Thyroid gland (tissue), 4 donors: ENCODE measurements at regions not wholly inside any gene's neighbourhood (a gene's known extent, or its start where the extent isn't known, plus 50 kb on each side); places are given as distances from the start of the nearest gene placed in this dataset.
"Not testable (repeated sequence)": the region's sequence is repeated elsewhere in the genome, so short reads cannot be mapped to it uniquely, and the experiment has no call there.

Experiments
- POLR2A ChIP-seq, 2 donors: fragments of 450-650 bp; IDR thresholded peaks; one replicate each; pipeline ENCODE4 v1.6.1; 2017; ENCODE audit warnings: antibody characterized with exemption in 2 of 2, mild to moderate bottlenecking in 2 of 2, moderate library complexity in 1 of 2
- TF ChIP-seq, protein P1 (sequence below), 6 experiments: fragments of 200-600 bp in 3 of 6; fragments of 450-650 bp in 3 of 6; sonication (generic) in 3 of 6; IDR thresholded peaks; one replicate each; pipeline ENCODE4 v1.5.1; 2016 to 2019; ENCODE audit warnings: antibody characterized with exemption in 6 of 6, mild to moderate bottlenecking in 2 of 6, inconsistent platforms in 1 of 6, moderate library complexity in 1 of 6

DNA sequence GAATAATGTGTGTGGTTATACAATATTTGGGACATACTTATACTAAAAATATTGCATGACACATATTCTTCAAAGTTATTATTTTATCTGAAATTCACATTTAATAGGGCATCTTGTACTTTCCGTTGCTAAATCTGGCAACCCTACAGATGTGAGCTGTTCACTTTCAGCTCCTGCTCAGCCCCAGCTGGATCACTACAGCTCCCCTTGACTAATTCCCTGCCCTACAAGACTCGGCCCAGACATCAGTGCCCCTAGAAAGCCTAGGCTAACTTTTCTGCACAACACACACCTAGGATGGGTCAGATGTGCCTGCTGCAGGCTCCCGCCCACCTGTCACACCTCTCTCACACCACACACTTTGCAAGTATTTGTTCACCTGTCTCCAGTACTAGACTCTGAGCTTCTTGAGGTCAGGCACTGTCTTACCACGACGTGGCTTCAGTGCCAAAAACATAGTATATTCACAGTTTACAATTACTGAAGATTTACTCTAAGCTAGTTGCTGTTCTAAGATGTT, 84.1 kb downstream of the PRR15 start:
- TF ChIP-seq, protein P1, sequence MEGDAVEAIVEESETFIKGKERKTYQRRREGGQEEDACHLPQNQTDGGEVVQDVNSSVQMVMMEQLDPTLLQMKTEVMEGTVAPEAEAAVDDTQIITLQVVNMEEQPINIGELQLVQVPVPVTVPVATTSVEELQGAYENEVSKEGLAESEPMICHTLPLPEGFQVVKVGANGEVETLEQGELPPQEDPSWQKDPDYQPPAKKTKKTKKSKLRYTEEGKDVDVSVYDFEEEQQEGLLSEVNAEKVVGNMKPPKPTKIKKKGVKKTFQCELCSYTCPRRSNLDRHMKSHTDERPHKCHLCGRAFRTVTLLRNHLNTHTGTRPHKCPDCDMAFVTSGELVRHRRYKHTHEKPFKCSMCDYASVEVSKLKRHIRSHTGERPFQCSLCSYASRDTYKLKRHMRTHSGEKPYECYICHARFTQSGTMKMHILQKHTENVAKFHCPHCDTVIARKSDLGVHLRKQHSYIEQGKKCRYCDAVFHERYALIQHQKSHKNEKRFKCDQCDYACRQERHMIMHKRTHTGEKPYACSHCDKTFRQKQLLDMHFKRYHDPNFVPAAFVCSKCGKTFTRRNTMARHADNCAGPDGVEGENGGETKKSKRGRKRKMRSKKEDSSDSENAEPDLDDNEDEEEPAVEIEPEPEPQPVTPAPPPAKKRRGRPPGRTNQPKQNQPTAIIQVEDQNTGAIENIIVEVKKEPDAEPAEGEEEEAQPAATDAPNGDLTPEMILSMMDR (IDR thresholded peaks at IDR 0.05), result not testable (repeated sequence)
- TF ChIP-seq POLR2A (IDR thresholded peaks at IDR 0.05), result not testable (repeated sequence)
